IMR-90 (cell line): ENCODE measurements at regions not wholly inside any gene's neighbourhood (a gene's known extent, or its start where the extent isn't known, plus 50 kb on each side); places are given as distances from the start of the nearest gene placed in this dataset.

Experiments
- ATAC-seq: fragments of 200-7000 bp; cut with Tn5 transposase; 2 replicates; pipeline ENCODE4 v1.9.1; 2020; ENCODE audit warnings: low read depth, mild to moderate bottlenecking, moderate library complexity
- BruUV-seq: library from RNA; stranded (reverse); fragments of 400-500 nt; replicated peaks from 2 replicates; lab custom pipeline; 2021; lab: Mats Ljungman, UMichigan
- CTCF ChIA-PET: fragments of 300-600 bp; formaldehyde crosslinking; extraction: SDS; loops from one replicate; lab custom pipeline; 2021; ENCODE audit warnings: antibody characterized with exemption; lab: Yijun Ruan, JAX
- POLR2A ChIA-PET: fragments of 300-600 bp; sonication (Branson Sonifier 250); formaldehyde crosslinking; loops from one replicate; lab custom pipeline; 2022; ENCODE audit warnings: antibody characterized with exemption; ENCODE audit not compliant: unreplicated experiment; lab: Charles Lee
- DNase-seq: peaks from one replicate; pipeline ENCODE4 v3.0.0; 2013
- H2AFZ ChIP-seq: replicated peaks from 2 replicates; pipeline ENCODE3; 2013; ENCODE audit warnings: low read length, mild to moderate bottlenecking; ENCODE audit not compliant: poor library complexity
- H2AK5ac ChIP-seq: 2 replicates; pipeline ENCODE4 v1.6.1; 2013; ENCODE audit warnings: low read depth, low read length, inconsistent platforms
- H2AK9ac ChIP-seq: replicated peaks from 2 replicates; pipeline ENCODE3; 2013; ENCODE audit warnings: mild to moderate bottlenecking, low read depth, low read length, moderate library complexity; ENCODE audit not compliant: poor library complexity
- H2BK120ac ChIP-seq: 2 replicates; pipeline ENCODE4 v1.6.1; 2013; ENCODE audit warnings: low read depth, low read length, inconsistent platforms
- H2BK15ac ChIP-seq: 3 replicates; pipeline ENCODE4 v1.6.1; 2013; ENCODE audit warnings: low read depth, low read length, inconsistent platforms
- H2BK20ac ChIP-seq: 2 replicates; pipeline ENCODE4 v1.6.1; 2013; ENCODE audit warnings: low read depth, mild to moderate bottlenecking, inconsistent platforms, low read length, moderate library complexity
- H2BK5ac ChIP-seq: 2 replicates; pipeline ENCODE4 v1.6.1; 2013; ENCODE audit warnings: mild to moderate bottlenecking, low read depth, low read length, inconsistent platforms; ENCODE audit not compliant: poor library complexity, severe bottlenecking
- H3K14ac ChIP-seq: replicated peaks from 2 replicates; pipeline ENCODE4 v1.6.1; 2013; ENCODE audit warnings: low read depth, low read length, inconsistent platforms
- H3K18ac ChIP-seq: 2 replicates; pipeline ENCODE4 v1.6.1; 2013; ENCODE audit warnings: low read depth, low read length, control low read depth
- H3K23ac ChIP-seq: 2 replicates; pipeline ENCODE4 v1.6.1; 2013; ENCODE audit warnings: low read depth, low read length, inconsistent platforms
- H3K27ac ChIP-seq: 2 replicates; pipeline ENCODE4 v1.5.1; 2013; ENCODE audit warnings: mild to moderate bottlenecking, control low read depth, low read length; ENCODE audit not compliant: insufficient read depth
- H3K27me3 ChIP-seq: 2 replicates; pipeline ENCODE4 v1.6.1; 2013; ENCODE audit warnings: low read length; ENCODE audit not compliant: control insufficient read depth, insufficient read depth
- H3K36me3 ChIP-seq: 2 replicates; pipeline ENCODE4 v1.6.1; 2013; ENCODE audit warnings: low read length, mixed read lengths; ENCODE audit not compliant: control insufficient read depth, insufficient read depth
- H3K4ac ChIP-seq: 2 replicates; pipeline ENCODE4 v1.6.1; 2013; ENCODE audit warnings: low read depth, low read length, inconsistent platforms
- H3K4me1 ChIP-seq: 2 replicates; pipeline ENCODE4 v1.6.1; 2013; ENCODE audit warnings: low read length, mixed read lengths; ENCODE audit not compliant: control insufficient read depth, insufficient read depth
- H3K4me2 ChIP-seq: 2 replicates; pipeline ENCODE4 v1.6.1; 2013; ENCODE audit warnings: low read depth, mild to moderate bottlenecking, control low read depth, low read length, moderate library complexity
- H3K4me3 ChIP-seq: 2 replicates; pipeline ENCODE4 v1.5.1; 2013; ENCODE audit warnings: low read depth, mild to moderate bottlenecking, control low read depth, low read length, moderate library complexity; ENCODE audit not compliant: insufficient read depth
- H3K56ac ChIP-seq: 2 replicates; pipeline ENCODE4 v1.6.1; 2013; ENCODE audit warnings: low read length, inconsistent platforms; ENCODE audit not compliant: insufficient read depth; ENCODE audit errors: extremely low read depth
- H3K79me1 ChIP-seq, 2 experiments: 2 replicates each; pipeline ENCODE4 v1.6.1; 2013; ENCODE audit warnings: low read length in 2 of 2, inconsistent platforms in 1 of 2, low read depth in 1 of 2
- H3K9ac ChIP-seq: 2 replicates; pipeline ENCODE4 v1.6.1; 2013; ENCODE audit warnings: low read depth, low read length, control low read depth
- H3K9me1 ChIP-seq: 2 replicates; pipeline ENCODE4 v1.6.1; 2013; ENCODE audit warnings: low read length, inconsistent platforms; ENCODE audit not compliant: insufficient read depth
- H3K9me3 ChIP-seq: 2 replicates; pipeline ENCODE4 v1.6.1; 2013; ENCODE audit warnings: low read length; ENCODE audit not compliant: control insufficient read depth, insufficient read depth
- H4K20me1 ChIP-seq: 2 replicates; pipeline ENCODE4 v1.6.1; 2013; ENCODE audit warnings: low read length, inconsistent platforms; ENCODE audit not compliant: insufficient read depth
- H4K5ac ChIP-seq: 2 replicates; pipeline ENCODE4 v1.6.1; 2013; ENCODE audit warnings: mild to moderate bottlenecking, low read depth, low read length, control low read depth
- H4K8ac ChIP-seq, 2 experiments: 2 replicates each; pipeline ENCODE4 v1.6.1; 2013; ENCODE audit warnings: low read depth in 2 of 2, low read length in 2 of 2, control low read depth in 1 of 2, inconsistent platforms in 1 of 2
- H4K91ac ChIP-seq: 2 replicates; pipeline ENCODE4 v1.6.1; 2013; ENCODE audit warnings: low read depth, low read length, inconsistent platforms; ENCODE audit not compliant: insufficient read depth
- BHLHE40 ChIP-seq: fragments of 150-350 bp; IDR thresholded peaks from 2 replicates; pipeline ENCODE4 v1.6.1; 2016; ENCODE audit warnings: mild to moderate bottlenecking, low read depth, low read length
- CEBPB ChIP-seq: IDR thresholded peaks from 2 replicates; pipeline ENCODE4 v1.6.1; 2012; ENCODE audit warnings: low read depth, low read length, improper control_type of control experiment
- CHD1 ChIP-seq: IDR thresholded peaks from 2 replicates; pipeline ENCODE4 v1.6.1; 2012; ENCODE audit warnings: low read depth, low read length, improper control_type of control experiment
- CTCF ChIP-seq: conservative IDR thresholded peaks from 2 replicates; pipeline ENCODE4 v1.5.1; 2012; ENCODE audit warnings: mild to moderate bottlenecking, low read depth, low read length, improper control_type of control experiment
- FOS ChIP-seq: fragments of 150-350 bp; IDR thresholded peaks from 2 replicates; pipeline ENCODE4 v1.6.1; 2016; ENCODE audit warnings: low read depth, low read length
- MAFK ChIP-seq: IDR thresholded peaks from 2 replicates; pipeline ENCODE4 v1.6.1; 2012; ENCODE audit warnings: low read depth, low read length, improper control_type of control experiment
- MAZ ChIP-seq: IDR thresholded peaks from 2 replicates; pipeline ENCODE4 v1.6.1; 2012; ENCODE audit warnings: low read depth, mild to moderate bottlenecking, low read length, improper control_type of control experiment, moderate library complexity, borderline replicate concordance
- MXI1 ChIP-seq: IDR thresholded peaks from 2 replicates; pipeline ENCODE4 v1.6.1; 2012; ENCODE audit warnings: low read depth, mild to moderate bottlenecking, low read length, moderate library complexity, borderline replicate concordance
- NFE2L2 ChIP-seq: fragments of 150-350 bp; IDR thresholded peaks from 2 replicates; pipeline ENCODE4 v1.6.1; 2016; ENCODE audit warnings: low read depth, mild to moderate bottlenecking, low read length
- RAD21 ChIP-seq: IDR thresholded peaks from 2 replicates; pipeline ENCODE4 v1.6.1; 2012; ENCODE audit warnings: low read length, improper control_type of control experiment
- RFX5 ChIP-seq: IDR thresholded peaks from 2 replicates; pipeline ENCODE4 v1.8.0; 2012; ENCODE audit warnings: low read depth, mild to moderate bottlenecking, low read length, moderate library complexity
- SMC3 ChIP-seq: fragments of 150-350 bp; IDR thresholded peaks from 2 replicates; pipeline ENCODE4 v1.6.1; 2016; ENCODE audit warnings: low read depth, mild to moderate bottlenecking, antibody characterized with exemption, low read length, moderate library complexity
- WGBS, 2 experiments: methylation state at CpG; one replicate each; pipeline versions ENCODE4 v1.1.5 to v1.1.7; 2013; ENCODE audit warnings: missing lambda C conversion rate in 2 of 2; ENCODE audit not compliant: insufficient read length in 1 of 2; ENCODE audit errors: extremely low coverage in 2 of 2; 5-methylcytosine and 5-hydroxymethylcytosine counted together
- dilution Hi-C: fragments of 300-500 bp; cut with HindIII; formaldehyde crosslinking; loops from one replicate; pipeline ENCODE4 v1.14.3; 2018; ENCODE audit warnings: low sequenced_read_pairs; ENCODE audit not compliant: unreplicated experiment
- in situ Hi-C: fragments of 300-500 bp; cut with MboI; formaldehyde crosslinking; loops from 3 replicates; pipeline ENCODE4 v1.14.3; 2019; ENCODE audit warnings: low sequenced_read_pairs, inconsistent platforms, mixed read lengths
- intact Hi-C: fragments of 100-400 bp; cut with micrococcal nuclease; formaldehyde crosslinking; loops from 2 replicates; pipeline ENCODE4 v1.10.0; 2022

DNA sequence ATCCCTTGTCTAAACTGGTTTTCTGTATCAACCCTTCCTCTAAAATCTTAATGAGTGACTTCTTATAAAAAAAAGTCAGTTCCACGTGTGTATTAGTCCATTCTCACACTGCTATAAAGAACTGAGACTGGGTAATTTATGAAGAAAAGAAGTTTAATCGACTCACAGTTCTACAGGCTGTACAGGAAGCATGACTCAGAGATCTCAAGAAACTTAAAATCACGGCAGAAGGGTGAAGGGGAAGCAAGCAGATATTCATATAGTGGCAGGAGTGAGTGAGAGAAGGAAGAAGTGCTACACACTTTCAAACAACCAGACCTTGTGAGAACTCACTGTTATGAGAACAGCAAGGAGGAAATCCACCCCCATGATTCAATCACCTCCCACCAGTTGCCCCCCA is 307.8 kb upstream of the ARRDC3 start:
- H2BK120ac ChIP-seq, result no peak overlapping the region
- no peak overlapping the region for H3K18ac ChIP-seq
- H3K4me1 ChIP-seq, result no peaks in the 10 kb centered on the region
- no peak overlapping the region for H3K4me2 ChIP-seq
- no peaks in the 10 kb centered on the region for H3K9me3 ChIP-seq
- POLR2A ChIA-PET, result no interaction called here
- H3K14ac ChIP-seq, result no peak overlapping the region
- ATAC-seq (no peak), DNase-seq (no peak)
- no peaks in the 10 kb centered on the region for H4K20me1 ChIP-seq
- no peak overlapping the region for H3K56ac ChIP-seq
- CTCF ChIA-PET, result no interaction called here
- H3K9me1 ChIP-seq, result no peaks in the 10 kb centered on the region
- no peak overlapping the region for H2AK9ac ChIP-seq
- dilution Hi-C loops (no loop called here), intact Hi-C loops (no loop called here), in situ Hi-C loops (no loop called here)
- no peak overlapping the region for H2AK5ac ChIP-seq
- no peak overlapping the region for H4K91ac ChIP-seq
- H3K9ac ChIP-seq, result no peak overlapping the region
- no peaks in the 10 kb centered on the region for H3K79me1 ChIP-seq
- no peak overlapping the region for H4K5ac ChIP-seq
- no peak overlapping the region for H4K8ac ChIP-seq
- WGBS, 2 experiments, result no CpG with 5 or more reads among the region's 3 CpGs
- no peaks in the 10 kb centered on the region for H3K36me3 ChIP-seq
- BruUV-seq, result no TSS peak
- no peak overlapping the region for H3K23ac ChIP-seq
- H3K4ac ChIP-seq, result no peak overlapping the region
- H2BK20ac ChIP-seq, result no peak overlapping the region
- no peak overlapping the region for H3K27ac ChIP-seq
- no peak overlapping the region for H2BK15ac ChIP-seq
- H2AFZ ChIP-seq, result no peak overlapping the region
- H3K27me3 ChIP-seq, result no peaks in the 10 kb centered on the region
- no peak overlapping the region for H3K4me3 ChIP-seq
- no peak overlapping the region for H2BK5ac ChIP-seq
- TF ChIP-seq MAZ, result no peak
- no peak for TF ChIP-seq CHD1
- TF ChIP-seq CTCF, result no peak
- no peak for TF ChIP-seq MAFK
- TF ChIP-seq NFE2L2, result no peak
- TF ChIP-seq CEBPB, result no peak
- no peak for TF ChIP-seq SMC3
- TF ChIP-seq MXI1, result no peak
- TF ChIP-seq FOS, result no peak
- no peak for TF ChIP-seq RFX5
- TF ChIP-seq RAD21, result no peak
- no peak for TF ChIP-seq BHLHE40
